SKM-1 treated with dmso at 0.1 percent for 144 hours (cell line): ENCODE measurements at regions not wholly inside any gene's neighbourhood (a gene's known extent, or its start where the extent isn't known, plus 50 kb on each side); places are given as distances from the start of the nearest gene placed in this dataset.
"Not testable (repeated sequence)": the region's sequence is repeated elsewhere in the genome, so short reads cannot be mapped to it uniquely, and the experiment has no call there.

Source experiments
- DNase-seq: peaks from one replicate; lab custom pipeline; 2025; ENCODE audit not compliant: unreplicated experiment; lab: John Stamatoyannopoulos, UW

DNA sequence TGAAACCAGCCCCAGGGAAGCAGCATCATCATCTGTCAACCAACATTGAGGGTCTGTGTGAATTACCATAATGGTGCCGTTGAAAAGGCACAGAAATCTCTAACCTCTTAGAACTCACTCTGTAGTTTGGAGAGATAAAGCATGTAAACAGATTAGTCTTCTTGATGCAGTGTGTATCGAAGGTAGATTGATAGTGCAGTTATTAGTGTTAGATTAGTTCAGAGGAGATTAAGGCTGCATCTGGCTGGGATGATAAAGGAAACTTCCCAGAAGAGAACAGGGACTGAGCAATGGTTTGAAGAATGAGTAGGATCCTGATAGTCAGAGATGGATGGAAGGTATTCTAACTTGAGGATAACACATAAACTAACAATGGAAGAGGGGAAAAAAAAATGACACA lies 651.5 kb downstream of the TLE1 start:
- DNase-seq = no peak

GRCh38 chr9:81035601-81036000 lies 653.7 kb downstream of the TLE1 start:
- DNase-seq = no peak

- DNase-seq = no peak
Measured at GRCh38 chr9:81035171-81035570, 654.2 kb downstream of the TLE1 start.

DNA sequence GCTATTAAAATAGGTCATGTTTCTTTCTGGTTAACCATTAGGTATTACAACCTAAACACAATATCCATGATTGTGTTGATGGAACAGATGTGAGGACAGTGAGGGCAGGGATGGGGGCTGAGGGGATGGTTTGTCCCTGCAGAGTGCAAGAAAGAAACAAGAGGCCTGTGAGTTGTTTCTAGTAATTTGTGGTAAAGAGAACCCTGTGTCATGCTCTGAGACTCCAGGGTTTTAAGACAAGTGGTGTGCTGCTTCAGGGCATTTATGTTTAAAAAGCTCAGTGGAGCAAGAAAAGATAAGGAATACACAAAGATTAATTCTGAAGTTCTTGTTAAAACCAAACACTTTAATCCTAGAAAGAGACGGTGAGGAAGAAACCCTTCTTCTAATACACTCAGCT lies 656.5 kb downstream of the TLE1 start:
- no peak for DNase-seq

DNA sequence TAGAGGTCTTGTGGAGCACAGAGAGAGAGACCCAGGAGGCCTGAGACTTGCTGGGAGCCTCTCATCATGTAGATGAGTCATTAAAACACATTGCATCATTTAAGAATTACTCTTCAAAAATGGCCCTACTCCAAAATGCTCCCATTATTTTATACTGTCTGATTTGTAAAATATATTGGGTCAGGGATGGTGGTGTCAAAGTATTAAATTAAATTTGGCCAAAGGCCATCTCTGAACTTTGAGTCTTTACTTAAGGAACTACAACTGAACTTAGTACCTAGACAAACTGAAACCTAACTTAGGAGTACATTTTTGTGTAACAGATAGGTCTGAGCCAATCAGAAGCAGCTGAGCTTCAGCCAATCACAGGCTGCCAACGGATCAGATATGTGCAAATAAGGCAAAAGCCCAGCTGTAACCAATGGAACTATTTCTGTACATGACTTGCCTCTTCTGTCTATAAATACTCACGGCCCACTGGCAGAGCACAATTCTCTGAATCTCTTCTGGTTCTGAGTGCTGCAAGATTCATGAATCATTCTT lies 657.2 kb downstream of the TLE1 start:
- no peak for DNase-seq

DNA sequence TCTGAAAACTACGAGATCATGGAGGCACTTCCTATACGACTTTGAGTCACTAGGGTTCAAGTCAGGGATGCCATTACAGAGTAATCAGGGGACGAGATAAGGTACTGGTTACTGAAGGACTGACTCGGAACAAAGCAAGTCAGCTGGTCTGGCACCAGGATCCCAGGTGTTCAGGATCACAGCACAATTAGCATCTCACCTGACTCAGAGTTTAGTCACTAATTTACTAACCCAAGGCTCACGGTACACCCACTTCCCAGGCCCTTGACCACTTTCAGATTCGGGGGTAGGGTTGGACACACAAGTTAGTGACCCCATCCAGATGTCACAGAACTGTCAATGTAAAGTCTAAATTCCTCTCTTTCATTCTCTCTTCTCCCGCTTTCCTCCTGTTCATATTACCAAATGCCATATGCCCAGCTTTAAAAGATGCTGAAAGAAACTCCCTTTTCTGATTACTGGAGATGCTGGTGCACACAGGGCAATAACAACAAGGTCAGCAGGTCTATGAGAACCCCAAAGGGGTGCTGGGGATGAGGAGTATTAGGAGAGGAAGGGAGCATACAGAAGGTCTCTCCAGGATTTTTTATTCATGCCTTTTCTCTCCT lies 657.8 kb downstream of the TLE1 start:
- no peak for DNase-seq

GRCh38 chr9:81030027-81030426 lies 659.3 kb downstream of the TLE1 start:
- no peak for DNase-seq

DNA sequence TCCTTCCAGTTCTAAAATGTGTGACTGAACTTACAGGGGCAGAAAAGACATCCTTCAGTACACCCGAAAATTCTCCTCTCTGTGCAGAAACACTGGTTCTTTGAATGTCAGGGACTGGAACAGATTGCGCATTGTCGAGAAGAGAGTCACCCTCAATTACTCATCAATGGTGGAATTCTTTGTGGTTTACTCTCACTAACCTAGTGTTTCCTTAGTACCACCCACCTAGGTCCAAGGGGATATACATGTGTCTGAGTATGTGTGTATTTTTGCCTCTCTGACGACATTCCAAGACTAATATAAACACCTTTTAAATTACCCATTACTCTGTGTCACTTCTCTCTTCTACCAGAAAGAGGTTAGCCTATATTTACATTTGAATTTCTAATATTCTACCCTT lies 660.8 kb downstream of the TLE1 start:
- no peak for DNase-seq

GRCh38 chr9:81022177-81022576 lies 667.2 kb downstream of the TLE1 start:
- DNase-seq = no peak

GRCh38 chr9:81014945-81015344 lies 674.4 kb downstream of the TLE1 start:
- not testable (repeated sequence) for DNase-seq

GRCh38 chr9:81013191-81013590 lies 676.2 kb downstream of the TLE1 start:
- DNase-seq = not testable (repeated sequence)

DNA sequence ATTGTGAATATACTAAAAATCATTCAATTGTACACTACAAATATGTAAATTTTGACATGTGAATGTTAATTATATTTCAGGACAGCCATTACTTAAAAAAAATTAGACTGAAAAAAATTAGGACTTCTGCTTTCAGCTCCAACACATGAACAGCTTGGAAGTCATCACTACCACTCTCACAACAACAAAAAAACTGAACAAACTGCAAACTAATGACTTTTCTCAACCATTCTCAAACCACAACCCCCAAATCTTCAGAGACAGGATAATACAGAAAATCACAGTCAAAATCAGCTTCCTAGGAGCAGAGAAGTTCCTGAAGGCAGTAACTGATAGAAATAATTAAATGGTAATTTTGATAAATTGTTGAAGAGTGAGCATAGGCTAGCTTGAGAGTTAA lies 686.4 kb downstream of the TLE1 start:
- DNase-seq = no peak

GRCh38 chr9:81002242-81002641 lies 687.1 kb downstream of the TLE1 start:
- DNase-seq = no peak

DNA sequence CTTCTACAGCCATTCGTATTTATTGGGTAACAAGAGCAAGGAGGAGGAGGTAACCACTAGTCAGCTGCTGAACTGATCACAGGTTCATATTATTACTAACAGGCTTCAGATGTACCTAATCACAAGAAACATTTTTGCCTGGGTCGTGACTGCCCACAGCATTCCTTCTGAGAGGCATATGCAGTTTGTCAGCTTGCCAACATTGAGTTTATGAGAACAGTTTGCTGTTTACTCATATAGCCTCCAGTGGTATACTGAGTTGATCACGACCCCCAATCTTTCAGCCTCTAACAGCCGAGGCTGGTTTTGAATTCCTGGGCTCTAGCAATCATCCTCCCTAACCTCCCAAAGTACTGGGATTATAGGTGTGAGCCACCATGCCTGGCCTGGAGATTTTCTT lies 693.6 kb downstream of the TLE1 start:
- DNase-seq = no peak

DNA sequence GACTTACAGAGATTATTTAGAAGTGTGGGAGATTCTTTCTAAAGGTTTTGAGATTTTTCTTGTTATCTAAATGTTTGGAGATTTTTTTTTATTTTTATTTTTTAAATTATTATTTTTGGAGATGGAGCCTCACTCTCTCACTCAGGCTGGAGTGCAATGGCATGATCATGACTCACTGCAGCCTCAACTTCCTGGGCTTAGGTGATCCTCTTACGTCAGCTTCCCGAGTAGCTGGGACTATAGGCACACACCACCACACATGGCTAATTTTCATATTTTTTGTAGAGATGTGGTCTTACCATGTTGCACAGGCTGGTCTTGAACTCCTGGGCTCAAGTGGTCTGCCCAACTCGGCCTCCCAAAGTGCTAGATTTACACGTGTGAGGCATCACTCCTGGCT lies 694.5 kb downstream of the TLE1 start:
- no peak for DNase-seq

- DNase-seq = not testable (repeated sequence)
Measured at GRCh38 chr9:80985595-80985994, 703.8 kb downstream of the TLE1 start.

GRCh38 chr9:80976403-80976802 lies 712.9 kb downstream of the TLE1 start:
- no peak for DNase-seq

GRCh38 chr9:80970377-80970776 lies 719.0 kb downstream of the TLE1 start:
- not testable (repeated sequence) for DNase-seq

DNA sequence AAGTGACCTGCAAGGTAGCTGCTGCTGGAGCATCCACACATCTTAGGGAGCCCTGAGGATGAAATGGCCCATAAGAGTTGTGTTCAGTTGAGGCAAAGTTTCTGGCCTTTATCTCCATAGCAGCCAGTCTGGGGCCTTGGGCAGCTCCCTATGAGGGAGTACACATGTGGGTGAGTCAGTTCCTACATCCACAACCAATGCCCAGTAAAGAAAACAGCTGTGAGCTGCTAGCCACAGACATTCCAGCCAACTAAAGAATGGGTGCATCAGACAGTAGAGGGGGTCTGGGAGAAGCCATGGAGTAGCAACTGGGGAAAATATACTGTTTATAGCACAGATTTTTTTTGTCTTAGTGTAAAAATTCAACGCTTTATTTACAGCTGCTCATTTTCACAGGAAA lies 720.7 kb downstream of the TLE1 start:
- DNase-seq = no peak

- no peak for DNase-seq
Measured at GRCh38 chr9:80964914-80965313, 724.4 kb downstream of the TLE1 start.

GRCh38 chr9:80964374-80964773 lies 725.0 kb downstream of the TLE1 start:
- DNase-seq = no peak

GRCh38 chr9:80957801-80958200 lies 731.5 kb downstream of the TLE1 start:
- DNase-seq = no peak

GRCh38 chr9:80954521-80954920 lies 734.8 kb downstream of the TLE1 start:
- DNase-seq = no peak
